DND-41 (cell line): ENCODE measurements at regions not wholly inside any gene's neighbourhood (a gene's known extent, or its start where the extent isn't known, plus 50 kb on each side); places are given as distances from the start of the nearest gene placed in this dataset.
"Not testable (repeated sequence)": the region's sequence is repeated elsewhere in the genome, so short reads cannot be mapped to it uniquely, and the experiment has no call there.

Experiments
- EZH2 ChIP-seq: IDR thresholded peaks from 3 replicates; pipeline ENCODE4 v1.6.1; 2012; ENCODE audit warnings: borderline replicate concordance, low read depth, mild to moderate bottlenecking, moderate library complexity, low read length, inconsistent platforms; ENCODE audit not compliant: severe bottlenecking
- TF ChIP-seq, protein P1 (sequence below): IDR thresholded peaks from 2 replicates; pipeline ENCODE4 v1.5.1; 2012; ENCODE audit warnings: borderline replicate concordance, low read length, moderate library complexity, mild to moderate bottlenecking; ENCODE audit not compliant: poor library complexity, severe bottlenecking; ENCODE audit errors: extremely low read depth

DNA sequence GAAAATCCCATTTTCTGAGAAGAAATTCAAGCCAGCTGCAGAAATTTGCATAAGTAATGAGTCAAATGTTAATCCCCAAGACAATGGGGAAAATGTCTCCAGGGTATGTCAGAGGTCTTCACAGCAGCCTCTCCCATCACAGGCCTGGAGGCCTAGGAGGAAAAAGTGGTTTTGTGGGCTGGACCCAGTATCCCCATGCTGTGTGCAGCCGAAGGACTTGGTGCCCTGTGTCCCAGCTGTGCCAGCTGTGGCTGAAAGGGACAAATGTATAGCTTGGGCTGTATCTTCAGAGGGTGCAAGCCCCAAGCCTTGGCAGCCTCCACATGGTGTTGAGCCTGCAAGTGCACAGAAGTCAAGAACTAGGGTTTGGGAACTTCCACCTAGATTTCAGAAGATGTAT is 163.6 kb upstream of the HDDC2 start:
- TF ChIP-seq, protein P1, sequence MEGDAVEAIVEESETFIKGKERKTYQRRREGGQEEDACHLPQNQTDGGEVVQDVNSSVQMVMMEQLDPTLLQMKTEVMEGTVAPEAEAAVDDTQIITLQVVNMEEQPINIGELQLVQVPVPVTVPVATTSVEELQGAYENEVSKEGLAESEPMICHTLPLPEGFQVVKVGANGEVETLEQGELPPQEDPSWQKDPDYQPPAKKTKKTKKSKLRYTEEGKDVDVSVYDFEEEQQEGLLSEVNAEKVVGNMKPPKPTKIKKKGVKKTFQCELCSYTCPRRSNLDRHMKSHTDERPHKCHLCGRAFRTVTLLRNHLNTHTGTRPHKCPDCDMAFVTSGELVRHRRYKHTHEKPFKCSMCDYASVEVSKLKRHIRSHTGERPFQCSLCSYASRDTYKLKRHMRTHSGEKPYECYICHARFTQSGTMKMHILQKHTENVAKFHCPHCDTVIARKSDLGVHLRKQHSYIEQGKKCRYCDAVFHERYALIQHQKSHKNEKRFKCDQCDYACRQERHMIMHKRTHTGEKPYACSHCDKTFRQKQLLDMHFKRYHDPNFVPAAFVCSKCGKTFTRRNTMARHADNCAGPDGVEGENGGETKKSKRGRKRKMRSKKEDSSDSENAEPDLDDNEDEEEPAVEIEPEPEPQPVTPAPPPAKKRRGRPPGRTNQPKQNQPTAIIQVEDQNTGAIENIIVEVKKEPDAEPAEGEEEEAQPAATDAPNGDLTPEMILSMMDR: not testable (repeated sequence)
- not testable (repeated sequence) for TF ChIP-seq EZH2
